Activated CD8-positive, alpha-beta memory T cell treated with anti-CD3 and anti-CD28 coated beads, Interleukin-2, amount 50 U/mL, for 48 hours (primary cell): ENCODE measurements at regions not wholly inside any gene's neighbourhood (a gene's known extent, or its start where the extent isn't known, plus 50 kb on each side); places are given as distances from the start of the nearest gene placed in this dataset.

Source experiments
- DNase-seq: peaks from one replicate; pipeline ENCODE4 v3.0.0-alpha.2; 2020

DNA sequence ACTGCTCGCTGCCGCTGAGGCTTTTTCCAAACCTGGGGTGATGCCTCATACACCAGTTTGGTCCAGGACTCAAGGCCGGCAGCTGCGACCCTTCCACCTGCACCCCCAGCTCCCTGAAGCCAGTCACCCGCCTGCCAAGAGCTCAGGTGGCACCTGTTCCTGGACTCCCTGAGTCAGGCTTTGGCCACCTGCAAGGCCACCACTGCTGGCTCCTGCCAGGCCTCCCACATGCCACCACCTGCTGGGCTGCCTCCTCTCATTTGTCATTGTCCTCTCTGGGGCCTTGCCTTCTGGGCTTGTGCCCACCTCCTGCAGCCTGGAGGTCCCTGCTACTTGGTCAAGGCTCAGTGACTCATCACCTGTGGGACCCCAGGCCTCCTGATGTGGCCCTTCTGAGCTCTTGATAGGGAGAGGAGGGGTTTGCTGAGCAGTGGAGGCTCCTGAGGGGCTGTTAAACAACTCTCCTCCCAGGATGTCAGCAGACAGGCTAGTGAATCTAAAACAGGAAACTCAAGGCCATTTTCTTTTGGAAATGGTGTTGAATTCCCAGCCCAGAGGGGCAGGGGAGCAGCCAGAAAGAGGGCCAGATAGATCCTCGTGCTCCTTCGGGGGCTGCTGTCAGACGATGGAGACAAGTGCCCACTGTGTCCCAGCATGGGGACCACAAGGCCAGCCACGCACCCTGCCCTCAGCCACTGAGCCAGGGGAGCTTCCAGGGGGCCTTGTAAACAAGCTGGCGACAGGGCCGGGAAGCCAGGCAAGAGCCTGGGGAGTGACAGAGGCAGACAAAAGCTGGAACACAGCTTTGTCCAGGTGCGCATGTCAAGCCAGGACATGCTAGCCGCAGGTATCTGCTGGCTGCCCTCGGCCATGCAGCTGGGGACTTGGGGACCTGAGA lies 416.8 kb downstream of the LRATD1 start:
- no peak for DNase-seq

- DNase-seq: no peak
Observed at GRCh38 chr2:15050483-15050882, 418.0 kb downstream of the LRATD1 start.

- DNase-seq: no peak
Observed at GRCh38 chr2:15053542-15053941, 421.0 kb downstream of the LRATD1 start.

GRCh38 chr2:15058015-15058720 lies 425.7 kb downstream of the LRATD1 start:
- no peak for DNase-seq

DNA sequence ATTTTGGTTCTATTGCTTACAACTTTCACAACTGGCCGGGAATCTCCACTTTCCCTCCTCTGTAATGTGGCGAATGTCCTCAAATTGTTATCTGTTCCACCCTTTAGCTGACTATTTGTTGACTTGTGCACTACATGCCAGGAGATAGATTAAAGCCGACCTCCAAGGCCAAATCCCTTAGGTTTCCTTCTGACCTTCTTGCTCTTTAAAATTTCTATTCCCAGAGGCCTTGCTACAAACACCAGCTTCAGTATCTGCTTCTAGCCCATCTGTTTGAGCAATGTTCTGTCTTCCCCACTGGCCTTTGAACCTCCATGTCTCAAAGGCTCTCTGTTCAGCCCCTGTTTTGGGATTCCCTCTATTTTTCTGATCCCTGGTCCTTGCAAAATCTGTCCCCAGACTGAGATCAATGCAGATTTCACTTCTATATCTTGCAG lies 426.2 kb downstream of the LRATD1 start:
- no peak for DNase-seq

- no peak for DNase-seq
Observed at GRCh38 chr2:15059870-15060512, 427.5 kb downstream of the LRATD1 start.

GRCh38 chr2:15061268-15061667 lies 428.8 kb downstream of the LRATD1 start:
- no peak for DNase-seq

DNA sequence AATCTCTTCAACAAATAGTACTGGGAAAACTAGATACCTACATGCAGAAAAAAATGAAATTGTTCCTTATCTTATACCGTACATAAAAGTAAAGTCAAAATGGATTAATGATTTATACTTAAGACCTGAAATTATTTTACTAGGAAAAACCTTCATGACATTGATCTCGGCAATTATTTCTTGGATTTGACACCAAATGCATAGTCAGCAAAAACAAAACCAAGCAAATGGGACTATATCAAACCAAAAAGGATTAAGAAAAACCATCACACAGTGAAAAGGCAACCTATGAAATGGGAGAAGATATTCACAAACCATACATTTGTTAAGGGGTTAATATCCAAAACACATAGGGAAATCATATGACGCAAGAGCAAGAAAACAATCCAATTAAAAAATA lies 433.6 kb downstream of the LRATD1 start:
- DNase-seq: no peak

- DNase-seq: no peak
Observed at GRCh38 chr2:15069149-15069548, 436.6 kb downstream of the LRATD1 start.

- DNase-seq: no peak
Observed at GRCh38 chr2:15072836-15073235, 440.3 kb downstream of the LRATD1 start.

GRCh38 chr2:15073664-15074063 lies 441.1 kb downstream of the LRATD1 start:
- no peak for DNase-seq

DNA sequence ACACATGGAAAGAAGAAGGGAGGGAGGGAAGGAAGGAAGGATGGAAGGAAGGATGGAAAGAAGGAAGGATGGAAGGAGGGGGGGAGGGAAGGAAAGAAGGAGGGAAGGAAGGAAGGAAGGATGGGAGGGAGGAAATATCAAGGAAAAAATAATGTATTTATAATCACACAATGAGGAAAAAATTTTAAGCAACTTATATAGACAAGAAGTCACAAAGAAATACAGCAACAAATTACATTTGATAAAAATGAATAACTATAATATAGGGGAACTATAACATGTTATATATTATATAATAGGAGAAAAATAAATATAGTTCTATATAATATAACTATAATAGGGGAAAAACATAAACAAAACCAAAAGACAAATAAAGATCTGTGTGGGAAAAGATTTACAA lies 441.8 kb downstream of the LRATD1 start:
- DNase-seq: no peak

DNA sequence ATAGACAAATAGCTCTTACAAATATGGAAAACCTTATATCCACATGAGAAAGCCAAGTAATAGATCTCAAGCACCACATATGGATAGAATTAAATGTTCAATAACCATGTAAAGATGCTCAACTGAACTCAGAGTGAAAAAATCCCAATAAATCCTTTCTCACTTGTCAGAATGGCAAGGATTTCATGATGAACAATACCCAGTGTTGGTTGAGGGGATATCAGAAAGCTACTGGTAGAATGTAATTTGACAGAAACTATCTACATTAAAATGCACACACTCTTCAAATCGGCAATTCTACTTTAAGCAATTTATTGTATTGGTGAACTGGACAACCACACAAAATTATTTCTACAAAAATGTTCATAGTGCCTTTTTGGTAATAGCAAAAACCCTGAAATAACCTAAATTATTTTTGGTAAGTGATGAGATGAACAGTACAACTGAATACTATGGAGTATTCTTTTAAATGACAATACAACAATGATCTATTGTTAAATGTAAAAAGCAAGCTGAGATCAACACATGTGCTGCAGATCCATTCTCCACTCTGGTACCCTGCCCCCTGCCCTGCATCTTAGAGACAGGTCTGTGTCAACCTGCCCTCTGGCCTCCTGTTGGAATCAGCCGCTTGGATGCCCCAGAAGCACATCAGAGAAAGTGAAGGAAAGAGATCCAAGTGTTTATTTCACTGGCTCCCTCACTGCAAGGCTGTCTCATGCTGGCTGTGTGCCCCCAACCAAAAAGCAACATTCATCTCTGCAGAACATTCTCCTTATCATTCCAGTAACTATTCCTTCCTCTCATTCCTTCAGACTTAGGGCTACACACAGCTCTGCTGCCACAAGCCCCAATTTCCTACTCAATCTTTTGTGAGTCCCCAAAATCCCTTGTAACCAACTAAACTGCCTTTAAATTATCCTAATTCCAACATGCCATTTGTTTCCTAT lies 442.5 kb downstream of the LRATD1 start:
- no peak for DNase-seq

- DNase-seq: no peak
Observed at GRCh38 chr2:15076668-15077067, 444.2 kb downstream of the LRATD1 start.

DNA sequence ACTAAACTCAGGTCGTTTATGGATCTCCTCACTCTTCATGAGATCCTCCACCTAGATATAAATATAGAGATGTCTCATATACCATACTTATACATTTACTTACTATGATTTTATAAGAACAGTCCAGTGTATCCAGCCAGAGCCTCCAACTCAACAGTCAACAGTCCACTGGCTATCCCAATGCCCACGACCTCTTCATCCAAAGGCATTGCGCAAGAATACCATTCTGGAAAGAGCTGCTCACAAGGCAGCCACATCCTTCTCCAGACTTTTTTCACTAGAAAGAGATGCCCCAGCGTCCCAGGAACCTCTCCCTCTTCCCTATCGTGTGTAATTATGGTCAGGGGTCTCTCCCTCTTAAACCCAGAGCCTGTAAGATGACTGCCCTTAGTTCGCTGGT lies 448.8 kb downstream of the LRATD1 start:
- DNase-seq: no peak

DNA sequence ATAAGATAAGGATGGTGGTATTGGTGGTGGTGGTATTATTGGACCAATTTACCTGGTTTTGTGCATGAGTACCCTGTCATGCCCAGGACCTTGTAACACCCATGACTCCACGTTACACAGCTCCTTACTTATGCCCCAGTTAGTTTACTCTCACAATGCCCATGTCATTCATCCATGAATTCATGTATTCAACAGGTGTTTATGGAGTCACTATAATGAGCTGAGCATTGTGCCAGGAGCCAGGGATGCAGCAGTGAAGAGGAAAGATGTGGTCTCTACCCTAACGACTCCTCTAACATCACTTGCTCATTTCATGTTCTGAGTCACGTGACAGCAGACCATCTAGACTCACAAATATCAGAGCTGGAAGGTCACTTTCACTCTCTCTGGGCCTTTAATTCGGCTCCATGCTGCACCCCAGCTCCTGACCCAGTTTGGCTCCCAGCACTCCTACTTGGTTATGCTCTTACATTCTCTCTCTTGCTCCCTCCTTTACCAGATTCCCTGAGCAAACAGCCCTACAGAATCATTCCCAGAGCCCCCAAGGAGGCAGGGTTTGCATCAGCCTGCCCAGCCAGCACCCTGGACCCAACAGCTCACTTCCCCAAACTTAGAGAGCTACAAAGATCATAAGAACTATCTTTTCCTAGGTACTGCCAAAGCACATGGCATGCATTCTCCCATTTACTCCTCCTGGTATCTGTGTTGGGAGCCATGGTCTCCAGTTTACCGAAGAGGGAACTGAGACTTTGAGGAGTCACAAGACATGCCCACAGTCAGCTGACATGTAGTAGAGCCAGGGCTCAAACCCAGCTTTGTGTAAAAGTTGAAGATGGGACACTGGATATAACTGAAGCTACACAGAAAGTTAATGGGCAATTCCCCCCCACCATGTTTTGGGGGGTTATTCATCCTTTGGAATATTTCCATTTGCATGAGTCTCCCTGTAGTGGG lies 449.9 kb downstream of the LRATD1 start:
- no peak for DNase-seq

DNA sequence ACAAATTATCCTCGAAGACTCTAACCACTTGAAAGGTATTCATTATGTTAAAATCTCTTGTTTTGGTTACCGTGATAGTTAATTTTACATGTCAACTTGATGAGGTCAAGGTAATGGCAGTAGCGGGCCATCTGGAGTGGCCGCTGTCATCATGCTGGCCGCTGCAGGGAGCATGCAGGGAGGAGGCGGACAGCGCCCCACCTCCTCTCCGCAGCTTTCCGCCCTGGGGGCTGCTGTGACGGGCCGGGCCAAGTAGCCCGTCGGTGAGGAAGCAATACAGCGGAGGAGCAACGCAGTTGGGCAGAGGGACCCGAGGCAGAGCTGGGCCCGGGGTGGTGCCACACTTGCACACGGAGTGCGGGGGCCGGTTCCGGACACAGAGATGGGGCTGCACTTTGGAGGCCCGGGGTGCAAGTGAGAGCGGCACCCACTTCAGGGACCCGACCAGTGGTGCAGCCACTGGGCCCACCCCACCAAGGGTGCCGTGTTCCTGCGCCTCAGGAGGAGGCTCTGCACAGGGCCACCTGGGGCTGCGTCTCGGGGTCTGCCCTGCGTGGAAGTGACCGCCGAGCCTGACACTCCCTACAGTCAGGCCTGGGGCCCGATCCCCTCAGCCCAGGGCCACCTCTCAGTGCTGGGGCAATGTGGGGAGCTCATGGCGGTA lies 452.4 kb downstream of the LRATD1 start:
- DNase-seq: no peak

GRCh38 chr2:15092181-15092580 lies 459.7 kb downstream of the LRATD1 start:
- no peak for DNase-seq

- no peak for DNase-seq
Observed at GRCh38 chr2:15092691-15093090, 460.2 kb downstream of the LRATD1 start.

DNA sequence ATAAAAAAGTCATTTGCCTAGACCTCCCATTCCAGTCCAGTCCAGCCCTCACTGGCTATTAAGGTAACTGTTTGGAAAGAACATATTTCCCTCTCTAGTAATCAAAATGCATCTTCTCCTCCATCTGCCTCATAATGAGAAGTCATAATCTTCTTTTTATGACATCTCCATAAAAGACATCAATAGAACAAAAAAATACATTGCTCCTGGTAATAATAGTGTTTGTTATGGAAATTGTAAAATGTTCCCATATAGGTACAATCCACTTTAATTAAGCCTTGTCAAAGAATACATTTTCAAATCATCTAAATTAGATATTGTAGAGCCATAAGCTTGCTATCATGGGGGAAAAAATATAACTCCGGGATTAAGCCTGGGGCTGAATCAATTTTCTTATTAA lies 461.6 kb downstream of the LRATD1 start:
- DNase-seq: no peak

DNA sequence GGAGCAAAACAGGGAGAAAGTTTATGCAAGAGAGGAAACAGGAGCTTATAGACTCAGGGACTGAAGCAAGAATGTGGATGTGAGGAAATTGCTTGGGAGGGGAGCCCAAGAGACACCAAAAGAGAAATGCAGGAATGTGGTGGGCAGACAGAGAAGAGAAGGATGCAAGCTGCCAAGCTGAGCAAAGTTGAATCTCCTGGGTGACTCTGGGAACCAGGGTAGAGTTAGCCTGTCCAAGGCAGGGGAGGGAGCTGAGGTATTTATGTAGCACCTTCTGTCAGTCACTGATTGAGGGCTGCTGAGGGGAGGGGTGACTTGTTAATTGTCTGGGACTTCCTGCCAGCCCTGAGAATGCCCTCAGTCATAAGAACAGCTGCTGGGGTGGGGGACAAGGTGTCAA lies 464.3 kb downstream of the NBAS start:
- DNase-seq: no peak
